ENCODE measurements at regions not wholly inside any gene's neighbourhood (a gene's known extent, or its start where the extent isn't known, plus 50 kb on each side); places are given as distances from the start of the nearest gene placed in this dataset.

- no peak overlapping the region for H3K4ac ChIP-seq (replicated peaks; ENCODE audit: insufficient read length, low read depth, low read length)
- H4K5ac ChIP-seq (ENCODE audit: insufficient read length, low read depth, low read length): no peak overlapping the region
- TF ChIP-seq E2F6 (IDR thresholded peaks at IDR 0.05): no peak
- no peak for TF ChIP-seq GABPA (IDR thresholded peaks at IDR 0.05; ENCODE audit: borderline replicate concordance, insufficient read depth, low read length)
- no peak for TF ChIP-seq EP300 (IDR thresholded peaks at IDR 0.05; ENCODE audit: borderline replicate concordance in 1 of 2, low read depth in 2 of 2, low read length in 2 of 2)
- no peak for TF ChIP-seq CBX8 (IDR thresholded peaks at IDR 0.05; ENCODE audit: borderline replicate concordance, low read depth, low read length)
- TF ChIP-seq CHD2 (IDR thresholded peaks at IDR 0.05; ENCODE audit: low read length): no peak
- H3K79me2 ChIP-seq (ENCODE audit: control insufficient read depth in 1 of 2, insufficient read depth in 2 of 2, low read length in 2 of 2): no peaks in the 10 kb centered on the region
- no peak overlapping the region for H2AFZ ChIP-seq (ENCODE audit: low read length)
- H4K20me1 ChIP-seq (replicated peaks in 1 of 2; ENCODE audit: control insufficient read depth in 1 of 2, insufficient read depth in 2 of 2, low read length in 2 of 2): no peaks in the 10 kb centered on the region
- no peak overlapping the region for H2AK5ac ChIP-seq (ENCODE audit: low read depth, low read length)
- no peaks in the 10 kb centered on the region for H3K27me3 ChIP-seq (replicated peaks in 1 of 4; ENCODE audit: control insufficient read depth in 3 of 4, extremely low read depth in 1 of 4, insufficient read depth in 3 of 4, low read length in 3 of 4)
- no peak overlapping the region for H3K23ac ChIP-seq (ENCODE audit: insufficient read length)
- H3K79me1 ChIP-seq (ENCODE audit: low read depth, low read length): no peaks in the 10 kb centered on the region
- no peaks in the 10 kb centered on the region for H3K4me1 ChIP-seq (replicated peaks in 1 of 4; ENCODE audit: control insufficient read depth in 3 of 4, insufficient read depth in 4 of 4, low read length in 3 of 4)
- H3K4me2 ChIP-seq (ENCODE audit: insufficient read depth in 1 of 2, low read depth in 2 of 2, low read length in 2 of 2): no peak overlapping the region
- CTCF ChIA-PET (ENCODE audit: partially characterized antibody): no interaction called here
- H2BK20ac ChIP-seq (ENCODE audit: low read length): no peak overlapping the region
- no peak overlapping the region for H3K14ac ChIP-seq (ENCODE audit: insufficient read length)
- no peak overlapping the region for H4K8ac ChIP-seq (ENCODE audit: extremely low read depth, insufficient read depth, low read length)
- no peak for DNase-seq (ENCODE audit: low read depth in 1 of 2, low spot score in 2 of 2)
- no peak overlapping the region for H3K56ac ChIP-seq (replicated peaks; ENCODE audit: insufficient read length, low read depth, low read length)
- no peak for FAIRE-seq
- no peak overlapping the region for H2BK12ac ChIP-seq (ENCODE audit: low read depth, low read length)
- H2BK5ac ChIP-seq (ENCODE audit: low read depth, low read length): no peak overlapping the region
- no peaks in the 10 kb centered on the region for H3K36me3 ChIP-seq (ENCODE audit: control insufficient read depth in 2 of 4, insufficient read depth in 4 of 4, low read length in 3 of 4)
- peaks cover 0 to 2% of the 10 kb centered on the region in 2 experiments; a peak in 1 of 4 replicates for H3K9me3 ChIP-seq (ENCODE audit: insufficient read depth in 2 of 2, low read depth in 1 of 2, low read length in 1 of 2)
- H3K9ac ChIP-seq (replicated peaks in 1 of 4; ENCODE audit: extremely low read depth in 1 of 4, low read depth in 3 of 4, low read length in 3 of 4): no peak overlapping the region
- no peak overlapping the region for H3K18ac ChIP-seq (ENCODE audit: extremely low read depth, low read length)
- H4K91ac ChIP-seq (replicated peaks; ENCODE audit: insufficient read length, low read length): no peak overlapping the region
- POLR2A ChIA-PET (ENCODE audit: partially characterized antibody): no interaction called here
- H3K4me3 ChIP-seq (ENCODE audit: extremely low read depth in 1 of 4, insufficient read depth in 2 of 4, low read depth in 3 of 4, low read length in 4 of 4): no peak overlapping the region
- 70% methylated on average over 2 of the region's 2 CpGs; no CpG with 5 or more reads in 1 of the 2 experiments for WGBS, 2 experiments (ENCODE audit: extremely low coverage in 1 of 2, insufficient coverage in 1 of 2, insufficient read length in 1 of 2, insufficient replicate concordance in 2 of 2, low coverage in 1 of 2, low lambda C conversion rate in 2 of 2, missing lambda C conversion rate in 1 of 2)
- H2BK120ac ChIP-seq (replicated peaks; ENCODE audit: low read depth, low read length): no peak overlapping the region
- no peak overlapping the region for H2BK15ac ChIP-seq (ENCODE audit: low read length)
- no peak overlapping the region for H3K27ac ChIP-seq (ENCODE audit: low read depth, low read length)
- no peaks in the 10 kb centered on the region for H3K23me2 ChIP-seq (ENCODE audit: low read depth, low read length)
Measured at GRCh38 chr14:29316936-29317335, 550.3 kb downstream of the FOXG1 start.
